ENCODE measurements at regions not wholly inside any gene's neighbourhood (a gene's known extent, or its start where the extent isn't known, plus 50 kb on each side); places are given as distances from the start of the nearest gene placed in this dataset.
"Not testable (repeated sequence)": the region's sequence is repeated elsewhere in the genome, so short reads cannot be mapped to it uniquely, and the experiment has no call there.

DNA sequence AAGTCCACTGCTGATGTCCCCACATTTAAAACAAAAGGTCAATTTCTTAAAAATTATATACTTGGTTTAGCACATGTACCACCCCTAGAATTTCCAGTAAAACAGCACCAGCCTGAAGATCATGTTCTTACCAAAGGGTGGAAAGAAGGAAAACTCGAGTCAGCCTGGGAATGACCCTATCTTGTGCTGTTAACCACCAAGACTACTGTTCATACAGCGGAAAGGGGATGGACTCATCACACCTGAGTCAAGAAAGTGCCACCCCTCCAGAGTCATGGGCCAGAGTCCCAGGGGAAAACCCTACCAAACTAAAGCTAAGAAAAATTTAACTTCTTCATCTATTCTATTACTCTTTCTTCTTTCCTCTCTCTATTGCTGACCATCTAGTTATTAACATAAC lies 113.6 kb upstream of the PPM1J start:
- DNase-seq (ENCODE audit: extremely low spot score, unreplicated experiment), result no peak
- no peaks in the 10 kb centered on the region for H3K36me3 Mint-ChIP-seq
- no peak overlapping the region for H3K27ac Mint-ChIP-seq
- TF ChIP-seq, protein P1, sequence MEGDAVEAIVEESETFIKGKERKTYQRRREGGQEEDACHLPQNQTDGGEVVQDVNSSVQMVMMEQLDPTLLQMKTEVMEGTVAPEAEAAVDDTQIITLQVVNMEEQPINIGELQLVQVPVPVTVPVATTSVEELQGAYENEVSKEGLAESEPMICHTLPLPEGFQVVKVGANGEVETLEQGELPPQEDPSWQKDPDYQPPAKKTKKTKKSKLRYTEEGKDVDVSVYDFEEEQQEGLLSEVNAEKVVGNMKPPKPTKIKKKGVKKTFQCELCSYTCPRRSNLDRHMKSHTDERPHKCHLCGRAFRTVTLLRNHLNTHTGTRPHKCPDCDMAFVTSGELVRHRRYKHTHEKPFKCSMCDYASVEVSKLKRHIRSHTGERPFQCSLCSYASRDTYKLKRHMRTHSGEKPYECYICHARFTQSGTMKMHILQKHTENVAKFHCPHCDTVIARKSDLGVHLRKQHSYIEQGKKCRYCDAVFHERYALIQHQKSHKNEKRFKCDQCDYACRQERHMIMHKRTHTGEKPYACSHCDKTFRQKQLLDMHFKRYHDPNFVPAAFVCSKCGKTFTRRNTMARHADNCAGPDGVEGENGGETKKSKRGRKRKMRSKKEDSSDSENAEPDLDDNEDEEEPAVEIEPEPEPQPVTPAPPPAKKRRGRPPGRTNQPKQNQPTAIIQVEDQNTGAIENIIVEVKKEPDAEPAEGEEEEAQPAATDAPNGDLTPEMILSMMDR (conservative IDR thresholded peaks at IDR 0.05), result no peak
- no peaks in the 10 kb centered on the region for H3K4me1 Mint-ChIP-seq (ENCODE audit: unreplicated experiment)
- H3K27me3 Mint-ChIP-seq, result peaks cover 11% of the 10 kb centered on the region
- H3K9me3 Mint-ChIP-seq, result no peaks in the 10 kb centered on the region
- H3K4me3 Mint-ChIP-seq, result no peak overlapping the region

DNA sequence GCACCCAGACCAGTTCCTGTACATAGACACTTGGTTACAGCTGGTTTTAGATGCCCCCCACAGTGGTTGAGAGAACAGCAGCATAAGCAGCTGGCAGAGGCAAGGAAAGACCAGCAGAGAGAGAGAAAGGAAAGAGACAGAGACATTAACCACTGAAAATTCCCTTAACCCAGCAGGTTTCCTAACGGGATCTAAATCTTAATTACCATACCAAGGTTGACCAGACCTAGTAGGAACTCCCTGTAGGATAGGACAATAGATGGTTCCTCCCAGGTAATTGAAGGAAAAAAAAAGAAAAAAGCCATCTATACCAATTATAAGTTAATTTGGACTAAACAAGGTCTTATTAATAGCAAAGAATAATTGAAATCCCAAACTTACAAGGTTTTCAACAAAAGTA lies 112.3 kb upstream of the PPM1J start:
- not testable (repeated sequence) for H3K27me3 Mint-ChIP-seq; H3K4me3 Mint-ChIP-seq; H3K9me3 Mint-ChIP-seq; DNase-seq (ENCODE audit: extremely low spot score, unreplicated experiment); H3K36me3 Mint-ChIP-seq; H3K27ac Mint-ChIP-seq; H3K4me1 Mint-ChIP-seq (ENCODE audit: unreplicated experiment)

DNA sequence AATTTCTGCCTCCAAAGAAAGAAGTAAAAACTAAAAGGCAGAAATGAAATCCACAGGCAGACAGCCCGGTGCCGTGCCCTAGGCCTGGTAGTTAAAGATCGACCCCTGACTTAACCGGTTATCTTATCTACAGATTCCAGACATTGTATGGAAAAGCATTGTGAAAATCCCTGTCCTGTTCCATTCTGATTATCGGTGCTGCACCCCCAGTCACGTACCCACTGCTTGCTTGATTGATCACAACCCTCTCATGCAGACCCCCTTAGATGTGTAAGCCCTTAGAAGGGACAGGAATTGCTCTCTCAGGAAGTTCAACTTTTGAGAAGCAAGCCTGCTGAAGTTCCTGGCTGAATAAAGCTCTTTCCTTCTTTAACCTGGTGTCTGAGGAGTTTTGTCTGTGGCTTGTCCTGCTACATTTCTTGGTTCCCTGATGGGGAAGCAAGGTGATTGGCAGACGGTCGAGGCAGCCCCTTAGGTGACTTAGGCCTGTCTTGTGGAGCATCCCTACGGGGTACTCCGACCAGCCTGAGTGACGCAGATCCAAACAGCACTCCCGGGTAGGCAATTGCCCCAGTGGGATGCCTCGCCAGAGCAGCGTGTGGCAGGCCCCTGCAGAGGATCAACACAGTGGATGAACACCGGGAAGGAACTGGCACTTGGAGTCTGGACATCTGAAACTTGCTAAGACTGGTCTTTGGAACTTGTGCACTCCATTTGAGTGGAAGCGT lies 111.2 kb upstream of the PPM1J start:
- Mint-ChIP-seq H3K27me3 (peaks cover 8% of the 10 kb centered on the region), H3K36me3 (no peaks in the 10 kb centered on the region), H3K4me1 (ENCODE audit: unreplicated experiment) (no peaks in the 10 kb centered on the region), H3K9me3 (no peaks in the 10 kb centered on the region), H3K4me3 (no peak overlapping the region), H3K27ac (no peak overlapping the region)
- DNase-seq (ENCODE audit: extremely low spot score, unreplicated experiment), result no peak
- TF ChIP-seq, protein P1 (conservative IDR thresholded peaks at IDR 0.05), result no peak

DNA sequence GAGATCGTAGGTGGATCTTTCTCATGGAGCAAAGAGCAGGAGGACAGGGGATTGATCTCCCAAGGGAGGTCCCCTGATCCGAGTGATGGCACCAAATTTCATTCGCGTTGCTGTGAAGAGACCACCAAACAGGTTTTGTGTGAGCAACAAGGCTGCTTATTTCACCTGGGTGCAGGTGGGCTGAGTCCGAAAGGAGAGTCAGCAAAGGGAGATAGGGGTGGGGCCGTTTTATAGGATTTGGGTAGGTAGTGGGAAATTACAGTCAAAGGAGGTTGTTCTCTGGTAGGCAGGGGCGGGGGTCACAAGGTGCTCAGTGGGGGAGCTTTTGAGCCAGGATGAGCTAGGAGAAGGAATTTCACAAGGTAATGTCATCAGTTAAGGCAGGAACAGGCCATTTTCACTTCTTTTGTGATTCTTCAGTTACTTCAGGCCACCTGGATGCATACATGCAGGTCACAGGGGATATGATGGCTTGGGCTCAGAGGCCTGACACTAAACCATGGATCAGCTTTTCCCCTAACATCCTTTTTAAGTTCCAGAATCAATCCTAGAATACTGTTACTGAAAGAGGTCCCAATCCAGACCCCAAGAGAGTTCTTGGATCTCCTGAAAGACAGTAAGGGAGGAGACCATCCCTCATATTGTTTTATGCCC lies 110.6 kb upstream of the PPM1J start:
- H3K4me1 Mint-ChIP-seq (ENCODE audit: unreplicated experiment), result not testable (repeated sequence)

DNA sequence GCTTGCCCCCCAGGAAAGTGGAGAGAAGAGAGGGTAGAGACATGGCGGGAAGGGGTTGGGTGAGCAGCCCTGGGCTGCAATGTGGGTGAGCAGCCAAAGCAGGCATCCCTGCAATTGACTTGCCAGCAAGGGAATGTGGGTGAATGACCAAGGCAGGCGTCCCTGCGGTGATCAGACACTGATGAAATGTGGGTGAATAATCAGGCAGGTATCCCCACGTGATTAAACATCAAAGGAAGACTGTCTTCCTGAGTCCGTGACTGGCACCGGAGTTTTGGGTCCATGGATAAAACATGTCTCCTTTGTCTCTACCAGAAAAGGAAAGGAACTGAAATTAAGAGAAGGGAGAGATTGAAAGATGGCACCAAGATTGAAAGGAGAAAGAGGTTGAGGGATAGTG lies 109.9 kb upstream of the PPM1J start:
- not testable (repeated sequence) for H3K4me3 Mint-ChIP-seq; H3K4me1 Mint-ChIP-seq (ENCODE audit: unreplicated experiment); H3K9me3 Mint-ChIP-seq; DNase-seq (ENCODE audit: extremely low spot score, unreplicated experiment); H3K36me3 Mint-ChIP-seq; H3K27ac Mint-ChIP-seq; H3K27me3 Mint-ChIP-seq

More for the DNA sequence above, 110.6 kb upstream of the PPM1J start:
- H3K4me3 Mint-ChIP-seq; H3K36me3 Mint-ChIP-seq; H3K9me3 Mint-ChIP-seq; H3K27ac Mint-ChIP-seq; H3K27me3 Mint-ChIP-seq; DNase-seq (ENCODE audit: extremely low spot score, unreplicated experiment): not testable (repeated sequence)

DNA sequence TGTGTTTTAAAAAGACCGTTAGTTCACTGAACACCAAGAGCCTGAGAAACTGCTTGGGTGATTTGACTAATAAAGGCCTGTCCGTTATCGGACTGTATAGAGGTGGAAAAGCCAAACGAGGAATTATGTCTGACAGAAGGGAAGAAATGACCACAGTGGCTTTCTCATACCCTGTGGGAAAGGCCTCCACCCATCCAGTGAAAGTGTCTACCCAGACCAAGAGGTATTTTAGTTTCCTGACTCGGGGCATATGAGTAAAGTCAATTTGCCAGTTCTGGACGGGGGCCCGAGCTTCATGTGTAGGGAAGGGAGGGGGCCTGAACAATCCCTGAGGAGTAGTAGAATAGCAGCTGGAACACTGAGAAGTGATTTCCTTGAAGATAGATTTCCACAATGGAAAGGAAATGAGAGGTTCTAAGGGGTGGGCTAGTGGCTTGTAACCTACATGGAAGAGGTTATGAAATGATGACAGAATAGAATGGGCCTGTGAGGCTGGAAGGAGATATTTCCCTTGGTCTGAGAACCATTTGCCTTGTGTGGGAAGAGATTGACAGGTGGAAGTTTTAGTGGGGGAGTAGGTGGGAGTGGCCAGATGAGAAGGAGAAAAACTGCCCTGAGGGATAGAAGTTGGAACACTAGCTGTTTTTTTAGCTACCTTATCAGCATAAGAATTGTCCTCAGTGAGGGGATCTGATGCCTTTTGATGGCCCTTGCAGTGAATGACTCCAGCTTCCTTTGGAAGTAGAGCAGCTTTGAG lies 106.4 kb upstream of the PPM1J start:
- H3K4me1 Mint-ChIP-seq (ENCODE audit: unreplicated experiment), result peaks cover 12% of the 10 kb centered on the region
- not testable (repeated sequence) for DNase-seq (ENCODE audit: extremely low spot score, unreplicated experiment)

DNA sequence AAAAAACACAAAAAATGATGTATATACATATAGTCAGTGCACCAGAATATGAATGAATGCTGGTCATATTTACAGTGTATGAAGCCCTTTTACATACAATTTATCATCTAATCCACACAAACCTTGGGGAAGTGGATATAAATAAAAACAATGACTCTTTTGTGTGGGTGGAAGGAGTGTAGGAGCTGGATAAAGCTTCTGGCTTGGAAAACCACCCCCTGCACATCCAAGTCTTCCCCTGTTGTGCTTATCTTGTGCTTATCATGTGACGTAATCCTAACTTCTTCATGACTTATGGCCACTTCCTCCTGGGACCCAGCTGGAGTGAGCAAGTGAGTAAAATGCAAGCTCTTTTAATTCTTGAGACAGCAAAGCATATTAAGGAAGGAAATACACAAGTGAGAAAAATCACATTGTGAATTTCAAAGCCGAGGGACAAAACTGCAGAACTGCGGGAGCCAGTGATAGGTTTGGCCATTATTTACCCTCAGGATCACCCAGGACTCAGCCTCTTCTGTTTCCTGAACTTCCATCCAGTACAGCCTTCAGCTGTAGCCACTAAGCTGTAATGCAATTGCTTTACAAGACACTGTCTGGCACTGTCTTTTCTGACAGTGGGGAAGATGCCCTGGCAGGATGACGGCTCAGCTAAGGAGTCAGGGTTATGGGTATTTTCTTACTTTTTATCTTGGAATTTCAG lies 104.0 kb upstream of the PPM1J start:
- H3K36me3 Mint-ChIP-seq, result peaks cover 3% of the 10 kb centered on the region
- peak overlapping the region; percentile 18 for H3K27ac Mint-ChIP-seq
- peaks cover 17% of the 10 kb centered on the region for H3K4me1 Mint-ChIP-seq (ENCODE audit: unreplicated experiment)
- TF ChIP-seq, protein P1 (conservative IDR thresholded peaks at IDR 0.05), result no peak
- no peak overlapping the region for H3K4me3 Mint-ChIP-seq
- no peaks in the 10 kb centered on the region for H3K9me3 Mint-ChIP-seq
- peaks cover 3% of the 10 kb centered on the region for H3K27me3 Mint-ChIP-seq
- no peak for DNase-seq (ENCODE audit: extremely low spot score, unreplicated experiment)

More for the DNA sequence above, 106.4 kb upstream of the PPM1J start:
- H3K9me3 Mint-ChIP-seq, H3K36me3 Mint-ChIP-seq, H3K4me3 Mint-ChIP-seq, H3K27me3 Mint-ChIP-seq, H3K27ac Mint-ChIP-seq: not testable (repeated sequence)

All from type B pancreatic cell (in vitro differentiated cells).